ENCODE measurements at regions not wholly inside any gene's neighbourhood (a gene's known extent, or its start where the extent isn't known, plus 50 kb on each side); places are given as distances from the start of the nearest gene placed in this dataset.

DNA sequence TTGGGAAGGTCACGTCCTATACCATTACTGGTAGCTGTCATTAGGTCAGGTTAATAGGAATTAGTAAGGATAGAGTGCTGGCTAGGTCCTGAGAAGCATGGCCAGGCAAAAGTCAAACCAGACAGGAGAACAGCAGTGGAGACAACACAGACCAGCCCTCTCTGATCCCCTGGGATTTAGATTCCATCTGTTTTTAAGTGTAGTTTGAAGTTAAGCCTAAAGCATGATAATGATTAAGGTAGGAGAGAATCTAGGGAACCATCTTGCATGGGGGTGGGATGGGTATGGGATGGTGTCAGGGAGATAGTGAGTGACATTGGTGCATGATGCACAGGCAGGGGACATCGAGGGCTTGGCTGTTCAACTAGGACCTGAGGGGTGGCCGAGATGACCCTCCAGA is 96.6 kb downstream of the MYCN start:
- H3K4me1 Mint-ChIP-seq (ENCODE audit: low read depth, unreplicated experiment), result peaks cover 39% of the 10 kb centered on the region
- DNase-seq, result no peak
- H3K4me3 Mint-ChIP-seq (ENCODE audit: unreplicated experiment), result no peak overlapping the region
- H3K9me3 Mint-ChIP-seq (ENCODE audit: unreplicated experiment), result peaks cover 7% of the 10 kb centered on the region
- TF ChIP-seq, protein P1, sequence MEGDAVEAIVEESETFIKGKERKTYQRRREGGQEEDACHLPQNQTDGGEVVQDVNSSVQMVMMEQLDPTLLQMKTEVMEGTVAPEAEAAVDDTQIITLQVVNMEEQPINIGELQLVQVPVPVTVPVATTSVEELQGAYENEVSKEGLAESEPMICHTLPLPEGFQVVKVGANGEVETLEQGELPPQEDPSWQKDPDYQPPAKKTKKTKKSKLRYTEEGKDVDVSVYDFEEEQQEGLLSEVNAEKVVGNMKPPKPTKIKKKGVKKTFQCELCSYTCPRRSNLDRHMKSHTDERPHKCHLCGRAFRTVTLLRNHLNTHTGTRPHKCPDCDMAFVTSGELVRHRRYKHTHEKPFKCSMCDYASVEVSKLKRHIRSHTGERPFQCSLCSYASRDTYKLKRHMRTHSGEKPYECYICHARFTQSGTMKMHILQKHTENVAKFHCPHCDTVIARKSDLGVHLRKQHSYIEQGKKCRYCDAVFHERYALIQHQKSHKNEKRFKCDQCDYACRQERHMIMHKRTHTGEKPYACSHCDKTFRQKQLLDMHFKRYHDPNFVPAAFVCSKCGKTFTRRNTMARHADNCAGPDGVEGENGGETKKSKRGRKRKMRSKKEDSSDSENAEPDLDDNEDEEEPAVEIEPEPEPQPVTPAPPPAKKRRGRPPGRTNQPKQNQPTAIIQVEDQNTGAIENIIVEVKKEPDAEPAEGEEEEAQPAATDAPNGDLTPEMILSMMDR (IDR thresholded peaks at IDR 0.05; ENCODE audit: partially characterized antibody, unreplicated experiment), result no peak
- H3K27me3 Mint-ChIP-seq (ENCODE audit: unreplicated experiment), result peaks cover 1% of the 10 kb centered on the region
- H3K27ac Mint-ChIP-seq (ENCODE audit: unreplicated experiment), result no peak overlapping the region
- peaks cover 3% of the 10 kb centered on the region for H3K36me3 Mint-ChIP-seq (ENCODE audit: unreplicated experiment)

DNA sequence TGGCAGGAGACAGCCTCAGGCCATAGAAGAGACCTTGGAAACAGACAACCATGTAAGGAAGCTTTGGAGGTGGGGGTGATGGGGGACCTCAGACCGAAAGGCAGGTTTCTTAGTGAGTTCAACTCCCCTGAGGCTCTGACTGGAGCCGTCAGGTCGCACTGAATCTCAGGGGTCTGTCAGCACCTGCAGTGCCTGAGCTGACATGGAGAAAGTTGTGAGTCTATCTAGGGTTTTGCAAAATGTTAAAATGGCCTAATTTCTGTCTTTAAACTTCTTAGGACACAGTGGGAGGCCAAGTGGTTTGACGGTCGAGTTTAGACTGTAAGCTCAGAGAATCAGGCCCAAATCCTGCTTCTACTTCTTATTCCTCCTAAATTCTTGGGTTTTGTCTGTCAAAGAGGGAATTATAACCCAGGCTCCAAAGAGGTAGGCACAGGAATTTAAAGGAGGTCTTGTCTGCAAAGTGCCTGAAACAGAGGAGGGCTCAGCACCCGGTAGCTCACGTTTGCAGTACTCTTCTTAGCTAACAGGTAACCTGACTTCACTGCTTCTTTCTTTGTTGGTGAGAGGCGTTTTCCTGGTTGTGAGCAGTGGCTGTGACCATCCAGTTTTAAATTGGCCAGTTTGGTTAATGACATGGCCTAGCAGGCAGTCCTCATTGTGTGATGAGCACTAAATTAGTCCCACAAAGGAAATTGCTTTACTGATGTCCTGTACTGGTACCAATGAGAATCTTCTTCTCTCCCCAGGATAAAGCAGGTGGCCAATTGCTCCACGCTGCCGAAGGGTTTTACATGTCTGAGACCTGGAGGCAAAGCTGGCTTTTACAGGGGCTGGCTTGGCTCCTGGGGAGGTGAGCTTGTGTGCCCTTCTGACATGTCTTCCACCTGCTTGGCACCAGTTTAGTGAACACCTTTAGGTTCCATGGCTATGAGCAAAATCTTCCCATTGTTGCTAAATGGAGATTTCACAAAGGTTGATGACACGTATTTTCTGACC is 95.7 kb downstream of the MYCN start:
- no peak overlapping the region for H3K27ac Mint-ChIP-seq (ENCODE audit: unreplicated experiment)
- H3K4me1 Mint-ChIP-seq (ENCODE audit: low read depth, unreplicated experiment), result peaks cover 35% of the 10 kb centered on the region
- H3K27me3 Mint-ChIP-seq (ENCODE audit: unreplicated experiment), result peaks cover 1% of the 10 kb centered on the region
- no peak overlapping the region for H3K4me3 Mint-ChIP-seq (ENCODE audit: unreplicated experiment)
- peaks cover 3% of the 10 kb centered on the region for H3K36me3 Mint-ChIP-seq (ENCODE audit: unreplicated experiment)
- no peak for DNase-seq
- TF ChIP-seq, protein P1 (IDR thresholded peaks at IDR 0.05; ENCODE audit: partially characterized antibody, unreplicated experiment), result no peak
- H3K9me3 Mint-ChIP-seq (ENCODE audit: unreplicated experiment), result peaks cover 3% of the 10 kb centered on the region

DNA sequence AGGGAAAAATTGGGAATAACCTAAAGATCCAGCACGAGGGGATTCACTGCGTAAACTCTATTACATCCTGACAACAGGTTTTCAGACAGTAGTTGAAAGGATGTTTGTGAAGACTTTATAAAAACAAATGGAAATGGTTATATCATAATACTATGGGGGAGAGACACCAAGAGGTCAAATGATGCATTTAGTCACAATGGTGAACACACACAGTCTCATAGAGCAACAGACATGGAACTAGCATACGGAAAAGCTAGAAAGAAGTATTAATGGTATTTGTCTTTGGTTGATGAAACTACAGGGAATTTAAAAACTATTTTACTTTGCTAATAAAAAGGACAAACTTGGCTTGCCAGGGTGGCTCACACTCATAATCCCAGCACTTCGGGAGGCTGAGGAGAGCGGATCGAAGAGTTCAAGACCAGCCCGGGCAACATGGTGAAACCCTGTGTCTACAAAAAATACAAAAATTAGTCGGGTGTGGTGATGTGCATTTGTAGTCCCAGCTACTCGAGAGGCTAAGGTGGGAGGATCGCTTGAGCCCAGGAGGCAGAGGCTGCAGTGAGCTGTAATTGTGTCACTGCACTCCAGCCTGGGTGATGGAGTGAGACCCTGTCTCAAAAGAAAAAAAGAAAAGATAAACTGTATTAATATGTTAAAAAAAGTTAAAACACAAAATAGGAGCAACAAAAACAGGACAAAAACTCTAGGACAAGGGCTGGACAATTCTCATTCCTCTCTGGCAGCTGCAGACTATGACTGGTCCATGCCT is 94.8 kb downstream of the MYCN start:
- Mint-ChIP-seq H3K27ac (ENCODE audit: unreplicated experiment) (no peak overlapping the region), H3K4me1 (ENCODE audit: low read depth, unreplicated experiment) (peaks cover 30% of the 10 kb centered on the region), H3K4me3 (ENCODE audit: unreplicated experiment) (no peak overlapping the region), H3K36me3 (ENCODE audit: unreplicated experiment) (peaks cover 3% of the 10 kb centered on the region), H3K9me3 (ENCODE audit: unreplicated experiment) (peaks cover 3% of the 10 kb centered on the region), H3K27me3 (ENCODE audit: unreplicated experiment) (peaks cover 1% of the 10 kb centered on the region)
- DNase-seq, result no peak
- TF ChIP-seq, protein P1 (IDR thresholded peaks at IDR 0.05; ENCODE audit: partially characterized antibody, unreplicated experiment), result no peak

DNA sequence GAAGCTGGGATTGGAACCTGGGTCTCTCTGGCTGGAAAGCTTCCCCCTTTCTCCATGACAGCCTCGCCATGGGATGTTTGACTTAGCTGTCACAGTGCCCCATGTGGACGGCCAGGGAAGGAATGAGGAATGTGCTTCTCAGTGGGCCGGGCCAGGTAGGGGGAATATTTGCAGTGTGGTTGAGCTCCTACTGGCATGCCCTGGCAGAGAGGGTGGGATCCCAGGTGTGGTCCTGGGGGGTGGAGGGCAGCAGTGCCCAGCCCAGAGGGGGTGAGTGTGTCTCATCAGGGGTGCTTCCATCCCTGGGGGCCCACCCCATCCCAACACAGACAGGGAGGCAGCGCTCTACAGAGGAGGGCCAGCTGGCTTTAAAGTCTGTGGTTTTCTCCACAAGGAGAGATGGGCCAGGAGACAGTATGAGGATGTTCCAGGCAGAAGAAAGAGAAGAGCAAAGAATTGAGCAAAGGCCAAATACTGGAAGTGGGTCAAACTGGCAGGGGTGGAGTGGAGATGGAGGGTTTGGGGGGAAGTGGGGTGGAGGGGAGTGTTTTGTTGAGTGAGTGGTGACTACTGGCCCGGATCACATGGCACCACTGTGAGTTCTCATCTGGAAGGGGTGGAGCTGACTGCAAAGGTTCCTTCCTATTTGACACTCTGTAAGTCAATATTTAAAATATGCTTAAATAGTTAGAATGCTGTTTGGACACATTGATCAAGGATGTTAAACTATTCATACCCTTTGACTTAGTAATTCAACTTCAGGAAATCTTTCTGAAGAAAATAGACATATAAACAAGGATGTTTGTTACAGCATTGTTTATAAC is 94.0 kb downstream of the MYCN start:
- Mint-ChIP-seq H3K9me3 (ENCODE audit: unreplicated experiment) (peaks cover 3% of the 10 kb centered on the region), H3K27ac (ENCODE audit: unreplicated experiment) (no peak overlapping the region), H3K27me3 (ENCODE audit: unreplicated experiment) (peaks cover 1% of the 10 kb centered on the region), H3K4me3 (ENCODE audit: unreplicated experiment) (no peak overlapping the region), H3K36me3 (ENCODE audit: unreplicated experiment) (peaks cover 3% of the 10 kb centered on the region), H3K4me1 (ENCODE audit: low read depth, unreplicated experiment) (peaks cover 23% of the 10 kb centered on the region)
- peak; percentile 30 for DNase-seq
- TF ChIP-seq, protein P1 (IDR thresholded peaks at IDR 0.05; ENCODE audit: partially characterized antibody, unreplicated experiment), result no peak
